Inflammatory macrophage treated with lipopolysaccharide for 1 hour (primary cell): ENCODE measurements at regions not wholly inside any gene's neighbourhood (a gene's known extent, or its start where the extent isn't known, plus 50 kb on each side); places are given as distances from the start of the nearest gene placed in this dataset.
"Not testable (repeated sequence)": the region's sequence is repeated elsewhere in the genome, so short reads cannot be mapped to it uniquely, and the experiment has no call there.

Experiments used
- DNase-seq, 2 donors: peaks; one replicate each; pipeline ENCODE4 v3.0.0-alpha.2; 2020 to 2022

DNA sequence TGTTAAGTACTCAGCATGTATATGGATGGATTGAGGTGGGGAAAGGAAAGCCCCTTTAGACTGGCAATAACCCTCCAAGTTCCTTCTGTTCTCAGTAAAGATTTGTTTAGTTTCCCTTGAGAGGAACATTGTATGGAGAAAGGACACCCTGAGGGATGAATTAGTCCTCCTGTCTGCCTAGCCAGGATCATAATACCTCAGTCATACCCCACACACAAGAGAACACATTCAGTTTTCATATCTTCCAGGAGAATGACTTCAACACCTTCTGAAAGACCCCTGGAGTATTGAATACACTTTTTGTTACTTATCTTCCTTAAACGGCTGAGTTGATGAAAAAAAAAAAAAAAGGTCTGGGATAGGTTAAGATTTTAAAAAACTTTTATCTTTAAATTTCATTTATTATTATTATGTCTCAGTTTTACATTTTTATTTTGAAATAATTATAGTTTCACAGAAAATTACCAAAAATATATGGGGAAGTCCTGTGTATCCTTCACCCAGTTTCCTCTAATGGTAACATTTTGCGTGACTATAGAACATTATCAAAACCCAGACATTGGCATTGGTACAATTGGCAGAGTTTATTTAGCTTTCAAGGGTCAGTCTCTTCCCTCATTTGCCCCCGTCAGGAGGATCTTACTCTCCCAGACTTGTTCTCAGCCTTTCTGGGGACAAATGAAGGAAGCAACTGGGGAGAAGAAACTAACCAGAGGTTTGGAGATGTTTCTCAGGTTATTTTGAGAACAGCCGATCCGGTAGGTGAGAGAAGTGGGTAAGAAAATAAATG is 88.0 kb downstream of the ACTBL2 start:
- no peak for DNase-seq

DNA sequence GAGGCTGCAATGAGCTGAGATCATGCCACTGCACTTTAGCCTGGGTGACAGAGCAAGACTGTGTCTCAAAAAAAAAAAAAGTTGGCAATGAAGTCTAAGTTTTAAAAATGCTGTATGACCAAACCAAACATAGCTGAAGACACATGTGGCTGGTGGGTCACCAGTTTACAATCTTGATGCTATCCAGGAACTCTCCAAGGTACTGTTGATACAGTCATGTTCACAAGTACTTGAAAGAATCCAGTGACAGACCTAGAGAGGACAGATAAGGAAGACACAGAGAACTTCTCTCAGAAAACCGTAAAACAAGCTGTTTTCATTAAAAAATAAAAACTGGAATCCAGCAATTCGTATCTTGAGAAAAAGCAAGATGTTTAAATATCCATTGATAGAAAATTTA is 95.7 kb downstream of the ACTBL2 start:
- no peak for DNase-seq

DNA sequence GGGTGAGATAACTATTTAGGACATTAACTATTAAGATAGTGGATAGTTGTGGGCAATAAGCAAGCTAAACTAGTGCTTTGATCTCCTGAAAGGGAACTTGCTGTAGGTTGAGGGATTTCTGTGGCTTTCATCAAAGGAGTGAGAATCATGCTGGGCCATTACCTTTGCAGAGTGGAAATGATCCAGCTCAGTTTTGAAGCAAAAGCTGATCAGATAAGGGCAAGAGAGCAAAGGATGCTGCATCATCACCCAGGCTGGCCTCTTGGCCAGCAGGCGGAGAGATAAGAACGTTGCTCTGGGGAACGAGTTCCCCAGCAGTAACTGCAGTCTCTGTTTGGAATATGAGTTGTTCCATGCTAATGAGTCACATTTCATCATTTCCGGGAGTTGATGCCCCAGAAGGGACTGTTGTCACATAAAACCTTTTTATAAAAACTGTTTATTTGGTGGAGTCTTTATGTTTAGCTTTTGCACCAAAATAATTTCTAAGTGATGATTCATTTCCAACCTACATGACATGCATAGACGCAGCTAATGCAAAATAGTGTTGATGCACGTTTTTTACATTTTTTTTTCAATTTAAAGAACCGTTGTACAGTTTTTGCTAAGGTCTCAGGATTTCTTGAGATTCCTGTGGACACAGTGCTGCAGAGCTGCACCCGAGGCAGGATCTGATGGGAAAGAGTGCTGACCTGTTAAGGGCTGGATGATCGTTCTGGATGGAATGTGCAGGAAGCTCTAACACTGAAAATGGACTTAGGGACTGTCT is 99.3 kb downstream of the ACTBL2 start:
- no peak for DNase-seq

DNA sequence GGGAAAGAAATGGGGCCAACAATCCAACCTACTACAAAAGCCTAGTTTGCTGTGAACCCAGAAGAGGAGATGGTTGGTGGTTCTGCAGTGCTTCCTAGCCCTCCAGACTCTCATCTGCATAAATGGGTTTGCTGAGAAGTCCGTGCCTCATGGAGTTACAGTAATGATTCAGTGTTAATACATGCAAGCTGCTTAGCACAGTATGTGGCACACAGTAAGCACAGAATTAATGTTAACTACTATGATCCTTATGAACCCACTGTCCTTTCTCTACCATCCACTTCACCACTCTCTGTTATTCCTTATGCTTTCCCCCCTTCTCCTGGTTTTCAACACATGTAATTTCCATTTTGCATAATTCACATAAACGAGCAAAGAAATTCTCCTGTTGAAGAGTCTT is 100.0 kb downstream of the ACTBL2 start:
- DNase-seq, result no peak

DNA sequence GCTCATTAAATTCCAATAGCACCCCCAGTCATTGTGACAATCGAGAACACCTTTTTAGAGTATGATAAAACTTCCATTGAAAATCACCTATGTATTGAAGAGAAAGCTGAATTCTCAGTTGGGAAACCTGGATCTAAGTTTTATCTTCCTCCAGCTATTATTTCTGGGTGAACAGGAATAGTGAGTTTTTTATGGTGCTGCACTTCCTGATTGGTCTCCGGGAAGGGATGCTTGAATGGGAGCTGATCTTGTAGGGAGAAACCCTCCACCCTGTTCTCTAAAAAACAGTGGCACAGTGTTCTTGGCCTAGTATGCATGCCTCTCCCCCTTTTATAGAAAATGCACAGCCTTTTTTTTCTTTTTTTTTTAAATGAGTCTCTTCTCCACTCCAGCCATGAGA is 112.2 kb downstream of the ACTBL2 start:
- no peak for DNase-seq

DNA sequence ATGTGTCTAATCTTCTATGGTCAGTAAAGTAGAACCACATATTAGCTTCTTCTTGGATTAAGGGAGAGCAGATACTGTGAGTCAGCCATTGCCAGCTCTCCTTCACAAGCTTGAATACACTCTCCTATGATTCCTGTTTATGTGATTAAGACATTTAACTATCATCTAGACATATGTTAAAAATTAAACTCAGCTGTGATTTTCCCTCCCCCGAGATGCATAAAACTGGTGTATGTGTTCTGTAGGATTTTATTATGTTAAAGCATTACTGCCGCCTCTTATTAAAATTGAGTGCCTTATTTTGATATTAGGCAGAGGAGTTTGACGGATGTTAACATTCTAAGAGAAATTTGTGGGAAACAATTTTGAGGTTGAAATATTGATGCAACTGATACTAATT is 114.6 kb downstream of the ACTBL2 start:
- no peak for DNase-seq

DNA sequence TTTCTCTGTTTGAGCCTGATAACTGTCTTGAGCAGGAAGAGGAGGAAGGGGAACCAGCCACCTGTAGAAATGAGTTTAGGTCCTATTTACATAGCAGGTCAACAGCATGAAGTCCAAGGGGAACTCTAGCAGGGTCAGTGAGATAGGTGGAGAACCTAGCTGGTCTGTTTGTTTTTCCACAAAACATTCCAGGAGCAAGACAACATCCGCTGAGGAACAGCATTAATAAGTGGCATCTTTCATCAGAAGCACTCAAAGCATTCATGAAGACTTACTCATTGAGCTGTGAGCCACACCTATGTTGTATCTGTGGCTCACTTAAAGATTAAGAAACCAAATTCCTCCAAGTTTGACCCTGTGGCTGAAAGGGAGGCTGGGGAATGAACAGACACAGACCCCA is 115.9 kb downstream of the ACTBL2 start:
- DNase-seq, result no peak

DNA sequence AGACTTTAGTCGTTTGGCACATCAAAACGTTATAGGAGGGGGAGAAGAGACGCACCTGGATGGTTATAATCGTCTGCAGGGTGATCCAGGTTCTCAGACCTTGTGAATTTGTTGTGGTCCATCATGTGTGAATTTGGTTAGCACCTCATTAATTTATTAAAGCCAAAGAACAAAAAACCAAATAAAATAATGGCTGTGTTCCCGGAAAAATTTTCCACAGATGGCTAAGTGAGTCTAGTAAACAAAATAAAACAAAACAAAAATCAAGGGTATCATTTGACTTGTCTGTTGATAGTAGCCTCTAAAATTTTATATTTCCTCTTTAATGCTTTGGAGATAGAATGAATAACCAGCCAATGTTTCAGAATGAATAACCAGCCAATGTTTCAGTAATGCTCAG is 119.7 kb downstream of the ACTBL2 start:
- DNase-seq, result no peak

DNA sequence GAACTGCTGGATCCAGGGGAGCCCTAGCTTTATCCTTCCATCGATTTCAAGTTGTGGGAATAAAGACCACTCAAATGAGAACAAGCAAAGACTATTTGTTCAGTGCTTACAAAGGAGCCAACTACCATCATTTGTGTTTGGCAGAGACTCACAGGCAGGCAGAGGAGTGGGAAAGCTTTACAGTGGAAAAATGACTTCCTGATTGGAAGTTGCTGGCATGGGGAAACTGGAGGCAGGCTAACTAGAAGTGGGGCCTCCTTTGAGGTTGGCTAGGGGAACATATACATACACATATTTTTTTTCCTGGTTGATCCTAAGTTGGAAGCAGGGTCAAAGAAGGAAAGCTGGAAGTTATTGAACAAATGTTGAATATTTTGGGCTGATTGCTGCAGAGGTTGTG is 121.7 kb downstream of the ACTBL2 start:
- DNase-seq, result no peak

DNA sequence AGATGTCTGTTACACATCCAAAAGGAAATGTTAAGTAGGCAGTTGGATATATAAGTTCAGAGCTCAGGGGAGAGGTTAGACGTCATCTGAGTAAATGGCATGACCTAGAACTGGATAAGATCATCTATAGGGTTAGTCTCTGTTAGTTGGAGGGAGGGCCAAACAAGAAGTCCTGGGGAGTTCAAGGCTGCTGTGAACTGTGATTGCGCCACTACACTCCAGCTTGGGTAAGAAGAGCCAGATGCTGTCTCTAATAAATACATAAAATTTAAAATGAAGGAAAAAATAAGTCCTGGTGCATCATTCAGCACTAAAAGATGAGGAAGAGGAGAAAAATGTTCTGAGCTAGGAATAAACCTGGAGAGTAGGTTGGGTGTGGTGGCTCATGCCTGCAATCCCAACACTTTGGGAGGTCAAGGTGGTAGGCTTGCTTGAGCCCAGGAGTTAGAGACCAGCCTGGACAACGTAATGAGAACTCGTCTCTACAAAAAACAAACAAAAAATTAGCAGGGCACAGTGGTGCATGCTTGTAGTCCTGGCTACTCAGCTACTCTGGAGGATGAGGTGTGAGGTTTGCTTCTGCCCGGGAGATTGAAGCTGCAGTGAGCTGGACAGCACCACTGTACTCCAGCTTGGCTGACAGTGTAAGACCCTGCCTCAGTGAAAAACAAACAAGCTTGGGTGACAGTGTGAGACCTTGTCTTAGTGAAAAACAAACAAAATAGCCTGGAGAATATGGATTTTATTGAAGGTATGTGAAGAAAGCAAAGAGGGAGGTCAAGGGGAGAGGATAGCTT is 123.6 kb downstream of the ACTBL2 start:
- no peak for DNase-seq

DNA sequence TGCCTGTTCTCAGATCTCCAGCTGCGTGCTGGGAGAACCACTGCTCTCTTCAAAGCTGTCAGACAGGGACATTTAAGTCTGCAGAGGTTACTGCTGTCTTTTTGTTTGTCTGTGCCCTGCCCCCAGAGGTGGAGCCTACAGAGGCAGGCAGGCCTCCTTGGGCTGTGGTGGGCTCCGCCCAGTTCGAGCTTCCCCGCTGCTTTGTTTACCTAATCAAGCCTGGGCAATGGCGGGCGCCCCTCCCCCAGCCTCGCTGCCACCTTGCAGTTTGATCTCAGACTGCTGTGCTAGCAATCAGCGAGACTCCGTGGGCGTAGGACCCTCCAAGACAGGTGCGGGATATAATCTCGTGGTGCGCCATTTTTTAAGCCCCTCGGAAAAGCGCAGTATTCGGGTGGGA is 125.8 kb downstream of the ACTBL2 start:
- not testable (repeated sequence) for DNase-seq

DNA sequence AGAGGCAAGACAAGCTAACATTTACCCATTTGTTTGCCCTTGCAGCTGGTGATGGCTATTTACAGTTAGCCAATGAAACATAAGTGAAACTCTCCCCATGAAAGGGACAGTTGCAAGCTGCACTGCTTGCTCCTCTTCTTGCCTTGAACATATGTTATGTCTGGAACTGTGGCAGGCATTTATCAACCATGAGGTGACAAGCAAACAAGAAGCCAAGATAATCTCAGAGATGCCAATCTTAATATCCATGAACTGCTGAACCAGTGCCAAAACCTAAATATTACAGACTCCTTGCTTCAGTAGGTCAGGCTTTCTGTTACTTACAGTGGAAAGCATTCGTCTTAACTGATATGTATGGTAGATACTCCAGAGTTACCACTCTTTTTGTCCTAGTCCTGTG is 133.4 kb downstream of the ACTBL2 start:
- no peak for DNase-seq

DNA sequence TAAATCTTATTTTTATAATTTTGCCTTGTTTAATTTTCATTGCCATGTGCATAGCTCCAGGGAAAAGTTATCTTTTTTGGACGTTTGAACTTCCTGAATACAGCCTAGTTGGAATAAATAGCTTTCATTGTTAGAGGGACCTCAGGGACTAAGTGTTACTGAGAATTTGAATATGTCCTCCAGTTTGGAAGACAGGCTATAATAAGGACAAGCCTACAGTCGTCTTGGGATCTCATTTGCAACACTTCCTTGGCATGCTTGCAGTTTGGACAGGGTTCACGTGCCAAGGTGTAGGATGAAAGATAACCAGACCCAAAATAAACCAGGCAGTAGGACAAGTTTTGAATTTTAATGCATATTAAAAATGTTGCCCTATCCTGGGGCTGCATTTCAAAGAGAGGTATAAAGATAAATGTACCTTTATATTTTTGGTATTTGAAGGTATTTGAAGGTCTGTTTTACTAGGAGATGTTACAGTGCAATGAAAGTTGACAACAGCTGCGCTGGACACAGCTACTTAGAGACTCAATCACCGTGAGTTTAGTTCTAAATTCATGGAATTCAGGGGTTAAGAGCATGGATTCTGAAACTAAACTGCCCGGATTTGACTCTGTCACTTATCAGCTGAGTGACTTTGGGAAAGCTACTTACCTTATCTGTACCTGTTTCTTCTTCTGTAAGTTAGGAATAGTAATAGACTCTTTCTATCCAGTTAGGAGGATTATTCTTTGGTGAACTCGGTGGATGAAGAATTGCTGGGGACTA is 134.1 kb downstream of the ACTBL2 start:
- no peak for DNase-seq

DNA sequence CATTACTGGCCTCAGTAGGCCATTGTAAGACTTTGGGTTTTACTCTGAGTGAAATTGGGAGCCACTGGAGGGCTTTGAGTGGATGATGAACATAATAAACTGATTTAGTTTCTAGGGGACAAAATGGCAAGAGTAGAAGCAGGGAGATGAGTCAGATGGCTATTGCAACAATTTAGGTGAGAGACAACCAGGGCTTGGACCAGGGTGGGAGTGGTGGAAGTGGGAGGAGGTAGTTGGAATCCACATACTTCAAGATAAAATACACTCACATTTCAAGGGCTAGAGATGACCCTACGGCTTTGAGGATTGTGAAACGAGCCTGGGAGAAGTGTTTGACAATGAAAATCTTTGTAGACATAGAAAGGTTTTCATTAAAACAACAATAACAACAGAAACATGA is 136.3 kb downstream of the ACTBL2 start:
- no peak for DNase-seq

DNA sequence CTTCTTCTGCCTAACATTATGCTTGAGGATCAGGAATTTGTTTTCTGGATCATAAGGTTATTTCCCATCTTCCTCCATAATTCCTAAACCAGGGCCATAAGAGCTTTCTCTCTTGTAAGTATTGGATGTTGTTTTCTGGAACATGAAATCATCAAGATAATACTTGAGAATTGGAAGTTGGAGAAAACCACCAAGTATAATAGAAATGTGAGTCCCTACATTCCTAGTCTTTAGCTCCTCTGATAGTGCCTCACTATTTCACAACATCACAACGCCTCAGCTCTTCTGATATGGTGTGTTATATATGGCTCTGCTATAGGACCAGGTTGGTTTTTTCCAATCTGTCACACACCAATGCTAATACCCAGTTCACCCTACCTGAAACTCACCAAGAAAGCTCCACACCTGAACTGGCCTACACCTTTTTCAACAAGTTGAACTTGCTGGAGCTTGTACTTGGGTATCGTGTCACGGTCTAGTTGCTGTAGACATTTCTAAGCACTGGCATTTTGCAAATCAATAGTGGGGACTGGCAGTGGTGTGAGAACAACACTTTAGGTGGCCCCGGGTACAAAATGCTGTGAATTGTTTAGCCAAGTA is 141.1 kb downstream of the ACTBL2 start:
- DNase-seq, result no peak

DNA sequence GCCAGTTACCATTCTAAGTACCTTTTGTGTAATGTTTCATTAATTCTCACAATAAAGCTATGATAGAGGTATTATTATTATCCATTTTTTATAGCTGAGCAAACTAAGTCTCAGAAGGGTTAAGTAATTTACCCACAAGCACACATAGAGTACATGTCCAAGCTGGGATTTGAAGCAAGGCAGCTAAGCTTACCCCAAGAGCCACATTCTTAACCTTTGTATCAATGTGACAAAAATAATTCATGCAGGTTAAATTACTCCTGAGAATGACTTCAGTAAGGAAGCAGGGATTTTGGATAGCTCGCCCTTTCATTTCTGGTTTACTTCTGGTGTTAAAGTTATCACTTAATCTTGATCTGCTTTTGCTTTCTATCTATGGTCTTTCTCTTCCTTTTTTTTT is 141.9 kb downstream of the ACTBL2 start:
- DNase-seq, result no peak

DNA sequence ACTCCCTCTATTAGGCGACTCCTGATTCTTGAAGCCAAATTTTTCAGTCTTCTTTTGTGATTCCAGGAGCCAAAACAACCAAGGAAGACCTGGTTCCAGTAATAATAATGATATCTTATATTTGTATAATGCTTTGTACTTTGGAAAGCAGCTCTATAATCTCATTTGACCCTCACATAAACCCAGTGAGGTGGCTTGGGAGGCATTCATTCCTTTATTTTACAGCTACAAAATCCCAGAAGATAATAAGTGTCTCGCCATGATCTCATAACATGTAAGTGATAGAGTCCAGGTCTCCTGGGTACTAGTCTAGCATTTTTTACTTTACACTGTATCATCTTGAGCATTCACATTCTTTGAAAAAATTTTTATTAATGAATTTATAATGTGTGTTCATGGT is 143.1 kb downstream of the ACTBL2 start:
- DNase-seq, result no peak

DNA sequence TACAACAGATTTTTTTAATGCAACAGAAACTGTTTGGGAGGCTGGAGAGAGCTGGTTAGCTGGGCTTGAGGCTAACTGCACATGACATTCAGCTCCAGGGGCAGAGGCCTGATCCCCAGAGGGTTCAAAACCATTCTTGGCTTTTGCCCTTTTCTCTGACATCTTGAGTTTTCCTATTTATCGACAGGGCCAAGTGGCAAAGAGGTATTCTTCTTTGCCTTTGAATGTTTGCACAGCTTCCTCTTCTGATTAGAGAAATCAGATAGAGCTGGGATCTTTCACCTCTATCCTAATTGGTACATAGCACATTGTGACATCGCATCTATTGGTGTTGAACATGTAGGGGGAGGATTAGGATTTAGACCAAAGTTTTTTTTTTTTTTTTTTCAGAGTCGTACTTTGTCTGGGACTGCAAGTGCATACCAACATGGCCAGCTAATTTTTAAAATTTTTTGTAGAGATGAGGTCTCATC is 143.7 kb downstream of the ACTBL2 start:
- no peak for DNase-seq

DNA sequence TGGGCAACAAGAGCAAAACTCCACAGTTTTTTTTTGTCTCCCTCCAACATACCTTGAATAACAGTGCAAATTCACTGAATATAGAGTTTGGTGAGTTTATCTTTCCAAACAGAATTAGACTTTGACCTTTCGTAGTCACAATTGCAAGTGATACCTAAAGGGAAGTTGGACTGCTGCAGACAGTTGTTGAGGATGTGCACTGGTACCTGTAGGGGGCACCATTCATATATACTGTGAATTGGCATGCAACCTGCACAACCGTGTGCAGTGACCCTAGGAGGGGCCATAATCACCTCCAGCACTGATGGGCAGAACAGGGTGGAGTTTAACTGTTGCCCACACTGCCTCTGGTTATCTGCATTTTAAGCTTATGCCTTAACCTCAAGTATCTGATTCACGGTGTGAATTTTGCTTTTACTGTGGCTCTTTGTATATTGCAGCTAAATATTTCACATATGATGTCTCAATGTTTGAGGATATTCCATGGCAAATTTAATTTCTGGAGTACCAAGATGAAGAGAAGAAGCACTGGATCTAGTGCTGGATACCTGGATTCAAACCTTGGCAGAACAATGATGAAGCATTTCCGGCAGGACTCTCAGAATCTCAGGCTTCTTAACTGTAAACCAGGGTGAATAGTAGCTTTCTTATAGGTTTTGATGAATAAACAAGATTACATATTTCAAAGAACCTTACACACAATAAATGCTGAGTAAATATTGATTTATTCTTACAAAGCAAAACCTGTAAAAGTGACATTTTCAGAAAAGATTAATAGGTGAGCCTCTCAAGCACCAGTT is 144.3 kb downstream of the ACTBL2 start:
- peak; percentile 16 to 17 for DNase-seq

DNA sequence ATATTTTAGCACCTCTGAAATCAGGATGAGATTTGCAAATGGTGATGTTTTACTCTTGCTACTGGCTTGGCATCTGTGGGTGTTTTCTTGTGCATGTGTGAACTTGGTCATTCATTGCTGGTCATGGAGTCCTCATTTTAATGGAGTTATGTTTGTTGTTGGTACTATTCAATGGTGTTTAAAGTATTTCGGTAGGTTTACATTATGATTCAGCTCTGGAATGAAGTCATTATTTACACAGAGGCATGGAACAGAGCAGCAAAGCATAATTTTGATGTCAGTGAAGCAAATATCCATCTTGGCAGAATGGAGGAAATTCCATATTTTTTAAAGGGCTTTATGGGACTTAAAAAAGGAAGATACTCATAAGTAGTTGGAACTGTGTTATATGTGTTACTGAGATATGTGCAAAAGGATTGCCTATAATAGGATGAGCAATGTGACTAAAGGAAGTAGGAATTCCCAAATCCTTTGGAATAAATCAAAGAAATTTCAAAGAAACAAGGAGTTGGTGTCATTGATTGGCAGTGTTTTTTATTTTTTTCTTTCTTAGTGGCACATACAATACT is 147.4 kb downstream of the ACTBL2 start:
- DNase-seq, result no peak

DNA sequence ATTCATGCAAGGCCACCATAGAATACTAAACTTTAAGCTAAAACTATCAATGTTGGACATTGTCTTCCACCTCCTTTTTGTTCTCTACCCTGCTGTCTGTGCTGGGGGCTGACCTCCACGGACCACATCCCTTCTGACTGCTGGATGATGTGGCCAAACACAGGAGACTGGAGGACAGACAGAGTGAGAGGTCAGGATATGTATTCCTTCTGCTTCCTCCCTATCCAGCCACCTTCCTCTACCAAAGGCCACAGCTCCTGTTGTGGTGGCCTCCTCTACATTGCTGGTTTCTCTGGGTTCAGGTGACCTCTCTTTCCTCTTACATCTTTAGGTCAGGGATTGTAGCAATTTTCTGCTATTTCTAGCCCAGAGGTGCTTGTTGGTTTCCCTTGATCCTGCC is 148.1 kb downstream of the ACTBL2 start:
- DNase-seq, result no peak
